HL-60 (cell line): ENCODE measurements at regions not wholly inside any gene's neighbourhood (a gene's known extent, or its start where the extent isn't known, plus 50 kb on each side); places are given as distances from the start of the nearest gene placed in this dataset.
"Not testable (repeated sequence)": the region's sequence is repeated elsewhere in the genome, so short reads cannot be mapped to it uniquely, and the experiment has no call there.

Experiments
- CTCF ChIP-seq: IDR thresholded peaks from one replicate; pipeline ENCODE4 v1.5.1; 2011; ENCODE audit warnings: low read length, control low read depth, inconsistent platforms; ENCODE audit not compliant: insufficient read depth
- GABPA ChIP-seq: IDR thresholded peaks from 2 replicates; pipeline ENCODE4 v1.6.1; 2012; ENCODE audit warnings: low read depth
- POLR2AphosphoS5 ChIP-seq: IDR thresholded peaks from 2 replicates; pipeline ENCODE4 v1.6.1; 2012; ENCODE audit warnings: low read depth
- SPI1 ChIP-seq: IDR thresholded peaks from 2 replicates; pipeline ENCODE4 v1.6.1; 2012; ENCODE audit warnings: low read depth, mild to moderate bottlenecking, borderline replicate concordance
- TF ChIP-seq, protein P1 (sequence below): IDR thresholded peaks from 2 replicates; pipeline ENCODE4 v1.6.1; 2012; ENCODE audit warnings: low read depth; ENCODE audit not compliant: insufficient replicate concordance

GRCh38 chr9:2443933-2444332 lies 177.7 kb upstream of the VLDLR start:
- TF ChIP-seq, protein P1, sequence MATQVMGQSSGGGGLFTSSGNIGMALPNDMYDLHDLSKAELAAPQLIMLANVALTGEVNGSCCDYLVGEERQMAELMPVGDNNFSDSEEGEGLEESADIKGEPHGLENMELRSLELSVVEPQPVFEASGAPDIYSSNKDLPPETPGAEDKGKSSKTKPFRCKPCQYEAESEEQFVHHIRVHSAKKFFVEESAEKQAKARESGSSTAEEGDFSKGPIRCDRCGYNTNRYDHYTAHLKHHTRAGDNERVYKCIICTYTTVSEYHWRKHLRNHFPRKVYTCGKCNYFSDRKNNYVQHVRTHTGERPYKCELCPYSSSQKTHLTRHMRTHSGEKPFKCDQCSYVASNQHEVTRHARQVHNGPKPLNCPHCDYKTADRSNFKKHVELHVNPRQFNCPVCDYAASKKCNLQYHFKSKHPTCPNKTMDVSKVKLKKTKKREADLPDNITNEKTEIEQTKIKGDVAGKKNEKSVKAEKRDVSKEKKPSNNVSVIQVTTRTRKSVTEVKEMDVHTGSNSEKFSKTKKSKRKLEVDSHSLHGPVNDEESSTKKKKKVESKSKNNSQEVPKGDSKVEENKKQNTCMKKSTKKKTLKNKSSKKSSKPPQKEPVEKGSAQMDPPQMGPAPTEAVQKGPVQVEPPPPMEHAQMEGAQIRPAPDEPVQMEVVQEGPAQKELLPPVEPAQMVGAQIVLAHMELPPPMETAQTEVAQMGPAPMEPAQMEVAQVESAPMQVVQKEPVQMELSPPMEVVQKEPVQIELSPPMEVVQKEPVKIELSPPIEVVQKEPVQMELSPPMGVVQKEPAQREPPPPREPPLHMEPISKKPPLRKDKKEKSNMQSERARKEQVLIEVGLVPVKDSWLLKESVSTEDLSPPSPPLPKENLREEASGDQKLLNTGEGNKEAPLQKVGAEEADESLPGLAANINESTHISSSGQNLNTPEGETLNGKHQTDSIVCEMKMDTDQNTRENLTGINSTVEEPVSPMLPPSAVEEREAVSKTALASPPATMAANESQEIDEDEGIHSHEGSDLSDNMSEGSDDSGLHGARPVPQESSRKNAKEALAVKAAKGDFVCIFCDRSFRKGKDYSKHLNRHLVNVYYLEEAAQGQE, result not testable (repeated sequence)
- not testable (repeated sequence) for TF ChIP-seq CTCF, POLR2AphosphoS5, SPI1, GABPA
